IMR-90 (cell line): ENCODE measurements at regions not wholly inside any gene's neighbourhood (a gene's known extent, or its start where the extent isn't known, plus 50 kb on each side); places are given as distances from the start of the nearest gene placed in this dataset.

Experiments used
- ATAC-seq: fragments of 200-7000 bp; cut with Tn5 transposase; 2 replicates; pipeline ENCODE4 v1.9.1; 2020; ENCODE audit warnings: low read depth, mild to moderate bottlenecking, moderate library complexity
- BruUV-seq: library from RNA; stranded (reverse); fragments of 400-500 nt; replicated peaks from 2 replicates; lab custom pipeline; 2021; lab: Mats Ljungman, UMichigan
- CTCF ChIA-PET: fragments of 300-600 bp; formaldehyde crosslinking; extraction: SDS; loops from one replicate; lab custom pipeline; 2021; ENCODE audit warnings: antibody characterized with exemption; lab: Yijun Ruan, JAX
- POLR2A ChIA-PET: fragments of 300-600 bp; sonication (Branson Sonifier 250); formaldehyde crosslinking; loops from one replicate; lab custom pipeline; 2022; ENCODE audit warnings: antibody characterized with exemption; ENCODE audit not compliant: unreplicated experiment; lab: Charles Lee
- DNase-seq: peaks from one replicate; pipeline ENCODE4 v3.0.0; 2013
- H2AFZ ChIP-seq: replicated peaks from 2 replicates; pipeline ENCODE3; 2013; ENCODE audit warnings: low read length, mild to moderate bottlenecking; ENCODE audit not compliant: poor library complexity
- H2AK5ac ChIP-seq: 2 replicates; pipeline ENCODE4 v1.6.1; 2013; ENCODE audit warnings: low read depth, low read length, inconsistent platforms
- H2AK9ac ChIP-seq: replicated peaks from 2 replicates; pipeline ENCODE3; 2013; ENCODE audit warnings: mild to moderate bottlenecking, low read depth, low read length, moderate library complexity; ENCODE audit not compliant: poor library complexity
- H2BK120ac ChIP-seq: 2 replicates; pipeline ENCODE4 v1.6.1; 2013; ENCODE audit warnings: low read depth, low read length, inconsistent platforms
- H2BK15ac ChIP-seq: 3 replicates; pipeline ENCODE4 v1.6.1; 2013; ENCODE audit warnings: low read depth, low read length, inconsistent platforms
- H2BK20ac ChIP-seq: 2 replicates; pipeline ENCODE4 v1.6.1; 2013; ENCODE audit warnings: low read depth, mild to moderate bottlenecking, inconsistent platforms, low read length, moderate library complexity
- H2BK5ac ChIP-seq: 2 replicates; pipeline ENCODE4 v1.6.1; 2013; ENCODE audit warnings: mild to moderate bottlenecking, low read depth, low read length, inconsistent platforms; ENCODE audit not compliant: poor library complexity, severe bottlenecking
- H3K14ac ChIP-seq: replicated peaks from 2 replicates; pipeline ENCODE4 v1.6.1; 2013; ENCODE audit warnings: low read depth, low read length, inconsistent platforms
- H3K18ac ChIP-seq: 2 replicates; pipeline ENCODE4 v1.6.1; 2013; ENCODE audit warnings: low read depth, low read length, control low read depth
- H3K23ac ChIP-seq: 2 replicates; pipeline ENCODE4 v1.6.1; 2013; ENCODE audit warnings: low read depth, low read length, inconsistent platforms
- H3K27ac ChIP-seq: 2 replicates; pipeline ENCODE4 v1.5.1; 2013; ENCODE audit warnings: mild to moderate bottlenecking, control low read depth, low read length; ENCODE audit not compliant: insufficient read depth
- H3K27me3 ChIP-seq: 2 replicates; pipeline ENCODE4 v1.6.1; 2013; ENCODE audit warnings: low read length; ENCODE audit not compliant: control insufficient read depth, insufficient read depth
- H3K36me3 ChIP-seq: 2 replicates; pipeline ENCODE4 v1.6.1; 2013; ENCODE audit warnings: low read length, mixed read lengths; ENCODE audit not compliant: control insufficient read depth, insufficient read depth
- H3K4ac ChIP-seq: 2 replicates; pipeline ENCODE4 v1.6.1; 2013; ENCODE audit warnings: low read depth, low read length, inconsistent platforms
- H3K4me1 ChIP-seq: 2 replicates; pipeline ENCODE4 v1.6.1; 2013; ENCODE audit warnings: low read length, mixed read lengths; ENCODE audit not compliant: control insufficient read depth, insufficient read depth
- H3K4me2 ChIP-seq: 2 replicates; pipeline ENCODE4 v1.6.1; 2013; ENCODE audit warnings: low read depth, mild to moderate bottlenecking, control low read depth, low read length, moderate library complexity
- H3K4me3 ChIP-seq: 2 replicates; pipeline ENCODE4 v1.5.1; 2013; ENCODE audit warnings: low read depth, mild to moderate bottlenecking, control low read depth, low read length, moderate library complexity; ENCODE audit not compliant: insufficient read depth
- H3K56ac ChIP-seq: 2 replicates; pipeline ENCODE4 v1.6.1; 2013; ENCODE audit warnings: low read length, inconsistent platforms; ENCODE audit not compliant: insufficient read depth; ENCODE audit errors: extremely low read depth
- H3K79me1 ChIP-seq, 2 experiments: 2 replicates each; pipeline ENCODE4 v1.6.1; 2013; ENCODE audit warnings: low read length in 2 of 2, inconsistent platforms in 1 of 2, low read depth in 1 of 2
- H3K9ac ChIP-seq: 2 replicates; pipeline ENCODE4 v1.6.1; 2013; ENCODE audit warnings: low read depth, low read length, control low read depth
- H3K9me1 ChIP-seq: 2 replicates; pipeline ENCODE4 v1.6.1; 2013; ENCODE audit warnings: low read length, inconsistent platforms; ENCODE audit not compliant: insufficient read depth
- H3K9me3 ChIP-seq: 2 replicates; pipeline ENCODE4 v1.6.1; 2013; ENCODE audit warnings: low read length; ENCODE audit not compliant: control insufficient read depth, insufficient read depth
- H4K20me1 ChIP-seq: 2 replicates; pipeline ENCODE4 v1.6.1; 2013; ENCODE audit warnings: low read length, inconsistent platforms; ENCODE audit not compliant: insufficient read depth
- H4K5ac ChIP-seq: 2 replicates; pipeline ENCODE4 v1.6.1; 2013; ENCODE audit warnings: mild to moderate bottlenecking, low read depth, low read length, control low read depth
- H4K8ac ChIP-seq, 2 experiments: 2 replicates each; pipeline ENCODE4 v1.6.1; 2013; ENCODE audit warnings: low read depth in 2 of 2, low read length in 2 of 2, control low read depth in 1 of 2, inconsistent platforms in 1 of 2
- H4K91ac ChIP-seq: 2 replicates; pipeline ENCODE4 v1.6.1; 2013; ENCODE audit warnings: low read depth, low read length, inconsistent platforms; ENCODE audit not compliant: insufficient read depth
- BHLHE40 ChIP-seq: fragments of 150-350 bp; IDR thresholded peaks from 2 replicates; pipeline ENCODE4 v1.6.1; 2016; ENCODE audit warnings: mild to moderate bottlenecking, low read depth, low read length
- CEBPB ChIP-seq: IDR thresholded peaks from 2 replicates; pipeline ENCODE4 v1.6.1; 2012; ENCODE audit warnings: low read depth, low read length, improper control_type of control experiment
- CHD1 ChIP-seq: IDR thresholded peaks from 2 replicates; pipeline ENCODE4 v1.6.1; 2012; ENCODE audit warnings: low read depth, low read length, improper control_type of control experiment
- CTCF ChIP-seq: conservative IDR thresholded peaks from 2 replicates; pipeline ENCODE4 v1.5.1; 2012; ENCODE audit warnings: mild to moderate bottlenecking, low read depth, low read length, improper control_type of control experiment
- MAFK ChIP-seq: IDR thresholded peaks from 2 replicates; pipeline ENCODE4 v1.6.1; 2012; ENCODE audit warnings: low read depth, low read length, improper control_type of control experiment
- POLR2A ChIP-seq: IDR thresholded peaks from 2 replicates; pipeline ENCODE4 v1.6.1; 2012; ENCODE audit warnings: mild to moderate bottlenecking, low read depth, low read length
- RFX5 ChIP-seq: IDR thresholded peaks from 2 replicates; pipeline ENCODE4 v1.8.0; 2012; ENCODE audit warnings: low read depth, mild to moderate bottlenecking, low read length, moderate library complexity
- USF2 ChIP-seq: fragments of 150-350 bp; IDR thresholded peaks from 2 replicates; pipeline ENCODE4 v1.6.1; 2017; ENCODE audit warnings: mild to moderate bottlenecking, antibody characterized with exemption, low read length, low read depth
- WGBS, 2 experiments: methylation state at CpG; one replicate each; pipeline versions ENCODE4 v1.1.5 to v1.1.7; 2013; ENCODE audit warnings: missing lambda C conversion rate in 2 of 2; ENCODE audit not compliant: insufficient read length in 1 of 2; ENCODE audit errors: extremely low coverage in 2 of 2; 5-methylcytosine and 5-hydroxymethylcytosine counted together
- dilution Hi-C: fragments of 300-500 bp; cut with HindIII; formaldehyde crosslinking; loops from one replicate; pipeline ENCODE4 v1.14.3; 2018; ENCODE audit warnings: low sequenced_read_pairs; ENCODE audit not compliant: unreplicated experiment
- in situ Hi-C: fragments of 300-500 bp; cut with MboI; formaldehyde crosslinking; loops from 3 replicates; pipeline ENCODE4 v1.14.3; 2019; ENCODE audit warnings: low sequenced_read_pairs, inconsistent platforms, mixed read lengths
- intact Hi-C: fragments of 100-400 bp; cut with micrococcal nuclease; formaldehyde crosslinking; loops from 2 replicates; pipeline ENCODE4 v1.10.0; 2022

GRCh38 chr13:99873141-99873540, 98.4 kb downstream of the ZIC5 start:
- ChIA-PET CTCF (no interaction called here), POLR2A (no interaction called here)
- no peak overlapping the region for H4K8ac ChIP-seq
- DNase-seq = no peak
- dilution Hi-C loops = no loop called here
- no peaks in the 10 kb centered on the region for H3K4me1 ChIP-seq
- no peaks in the 10 kb centered on the region for H3K79me1 ChIP-seq
- no peak overlapping the region for H3K27ac ChIP-seq
- H2BK20ac ChIP-seq = no peak overlapping the region
- H2AK9ac ChIP-seq = no peak overlapping the region
- H3K56ac ChIP-seq = no peak overlapping the region
- H2BK5ac ChIP-seq = no peak overlapping the region
- intact Hi-C loops = loop anchor here (10.0 kb wide), 1 partner anchor 188 kb away; no protein-coding TSS in a partner anchor
- no peak for TF ChIP-seq CEBPB
- no peak for TF ChIP-seq BHLHE40
- no peak for TF ChIP-seq CTCF
- TF ChIP-seq RFX5 = no peak
- TF ChIP-seq MAFK = no peak
- TF ChIP-seq CHD1 = no peak
- no peak for TF ChIP-seq USF2
- no peak for TF ChIP-seq POLR2A
- no peak overlapping the region for H4K5ac ChIP-seq
- in situ Hi-C loops = no loop called here
- H3K23ac ChIP-seq = no peak overlapping the region
- H2BK15ac ChIP-seq = no peak overlapping the region
- peaks cover 4% of the 10 kb centered on the region for H3K27me3 ChIP-seq
- H3K36me3 ChIP-seq = no peaks in the 10 kb centered on the region
- no peak overlapping the region for H2AFZ ChIP-seq
- H3K18ac ChIP-seq = no peak overlapping the region
- H3K14ac ChIP-seq = no peak overlapping the region
- H3K4me3 ChIP-seq = no peak overlapping the region
- H4K20me1 ChIP-seq = no peaks in the 10 kb centered on the region
- H2BK120ac ChIP-seq = no peak overlapping the region
- no peaks in the 10 kb centered on the region for H3K9me1 ChIP-seq
- H3K4ac ChIP-seq = no peak overlapping the region
- no peak overlapping the region for H4K91ac ChIP-seq
- no peak overlapping the region for H3K9ac ChIP-seq
- no TSS peak for BruUV-seq
- no CpG with 5 or more reads among the region's 2 CpGs for WGBS, 2 experiments
- no peaks in the 10 kb centered on the region for H3K9me3 ChIP-seq
- no peak overlapping the region for H2AK5ac ChIP-seq
- H3K4me2 ChIP-seq = no peak overlapping the region
- no peak for ATAC-seq
